ENCODE measurements at regions not wholly inside any gene's neighbourhood (a gene's known extent, or its start where the extent isn't known, plus 50 kb on each side); places are given as distances from the start of the nearest gene placed in this dataset.
"Not testable (repeated sequence)": the region's sequence is repeated elsewhere in the genome, so short reads cannot be mapped to it uniquely, and the experiment has no call there.

DNA sequence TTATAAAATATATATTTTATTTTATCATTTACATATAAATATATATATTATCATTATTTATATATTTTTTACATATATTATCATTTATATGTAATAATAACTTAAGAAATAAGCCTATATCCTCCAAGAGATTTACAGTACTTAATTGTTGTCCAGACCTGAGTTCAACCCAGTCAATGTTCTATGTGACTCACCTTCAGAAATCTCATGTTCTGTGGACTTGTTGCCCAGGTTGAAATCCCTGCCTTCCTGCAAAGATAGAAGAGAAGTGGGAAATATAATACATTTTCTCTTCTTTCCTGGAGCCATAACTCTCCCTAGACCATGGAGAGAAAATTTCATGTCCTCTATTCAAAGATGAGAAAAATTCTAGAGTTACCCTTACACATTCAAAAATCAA lies 247.3 kb downstream of the PARM1 start:
- DNase-seq = no peak

GRCh38 chr4:75179510-75179909 lies 246.6 kb downstream of the PARM1 start:
- no peak for DNase-seq

DNA sequence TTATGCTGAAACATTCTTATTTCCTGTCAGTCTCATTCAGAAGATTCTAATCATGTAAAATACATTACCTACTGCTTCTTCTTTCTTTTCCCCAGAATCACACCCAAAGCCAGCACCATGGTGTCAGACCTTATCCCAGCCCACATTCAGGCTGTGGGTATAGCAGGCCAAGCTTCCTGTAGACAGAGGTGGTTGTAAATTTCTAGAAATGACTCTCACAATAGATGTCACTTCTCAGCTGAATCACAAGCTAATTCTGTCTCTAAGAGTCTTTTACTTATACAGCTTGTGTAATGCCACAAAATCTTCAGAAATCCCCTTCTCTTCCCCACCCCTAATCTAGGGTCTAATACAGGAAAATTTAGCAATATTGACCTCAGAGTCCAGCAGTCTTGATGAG lies 239.6 kb downstream of the PARM1 start:
- DNase-seq = no peak

GRCh38 chr4:75169427-75169826 lies 236.5 kb downstream of the PARM1 start:
- no peak for DNase-seq

DNA sequence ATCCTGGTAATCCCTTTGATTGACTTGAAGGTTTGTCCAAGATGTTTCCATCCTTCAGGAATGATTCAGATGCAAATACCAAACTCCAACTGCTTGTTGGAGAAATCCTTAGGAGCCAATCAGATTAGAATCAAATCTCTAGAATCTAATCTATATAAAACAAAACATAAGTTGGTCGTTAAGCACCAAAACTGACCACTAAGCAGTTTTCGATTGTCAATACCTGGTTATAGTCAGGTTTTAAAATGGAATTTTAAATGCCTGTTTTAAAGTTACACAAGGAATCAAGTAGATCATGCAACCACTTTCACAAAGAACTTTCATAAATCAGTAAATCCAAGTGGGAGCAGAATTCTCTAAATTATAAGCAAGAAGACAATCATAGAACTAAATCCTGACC lies 236.1 kb downstream of the PARM1 start:
- no peak for DNase-seq

DNA sequence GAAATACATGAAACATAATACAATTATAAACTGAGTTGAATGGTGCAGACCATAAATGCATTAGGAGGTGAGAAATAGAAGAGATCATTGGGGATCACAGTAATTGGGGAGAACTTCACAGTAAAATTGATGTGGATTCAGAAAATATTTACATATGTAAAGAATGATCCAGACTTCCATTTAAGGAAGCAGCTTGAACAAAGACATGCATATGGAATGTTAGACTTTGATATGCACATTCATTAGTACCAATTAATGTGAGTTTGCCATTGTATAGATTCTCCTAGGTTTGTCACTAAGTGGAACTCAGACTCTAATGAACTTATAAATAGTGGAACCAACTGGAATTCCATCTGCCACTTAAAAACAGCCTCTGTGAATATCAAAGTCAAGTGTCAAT lies 235.6 kb downstream of the PARM1 start:
- DNase-seq = no peak

DNA sequence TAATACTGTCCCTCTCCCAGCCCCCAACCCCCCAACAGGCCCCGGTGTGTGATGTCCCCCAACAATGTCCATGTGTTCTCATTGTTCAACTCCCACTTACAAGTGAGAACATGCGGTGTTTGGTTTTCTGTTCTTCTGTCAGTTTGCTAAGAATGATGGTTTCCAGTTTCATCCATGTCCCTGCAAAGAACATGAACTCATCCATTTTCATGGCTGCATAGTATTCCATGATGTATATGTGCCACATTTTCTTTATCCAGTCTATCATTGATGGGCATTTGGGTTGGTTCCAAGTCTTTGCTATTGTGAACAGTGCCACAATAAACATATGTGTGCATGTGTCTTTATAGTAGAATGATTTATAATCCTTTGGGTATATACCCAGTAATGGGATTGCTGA lies 232.2 kb downstream of the PARM1 start:
- not testable (repeated sequence) for DNase-seq

- peak; percentile 30 to 59 for DNase-seq
Measured at GRCh38 chr4:75158451-75158850, 225.5 kb downstream of the PARM1 start.

GRCh38 chr4:75154994-75155393 lies 222.1 kb downstream of the PARM1 start:
- DNase-seq = no peak

DNA sequence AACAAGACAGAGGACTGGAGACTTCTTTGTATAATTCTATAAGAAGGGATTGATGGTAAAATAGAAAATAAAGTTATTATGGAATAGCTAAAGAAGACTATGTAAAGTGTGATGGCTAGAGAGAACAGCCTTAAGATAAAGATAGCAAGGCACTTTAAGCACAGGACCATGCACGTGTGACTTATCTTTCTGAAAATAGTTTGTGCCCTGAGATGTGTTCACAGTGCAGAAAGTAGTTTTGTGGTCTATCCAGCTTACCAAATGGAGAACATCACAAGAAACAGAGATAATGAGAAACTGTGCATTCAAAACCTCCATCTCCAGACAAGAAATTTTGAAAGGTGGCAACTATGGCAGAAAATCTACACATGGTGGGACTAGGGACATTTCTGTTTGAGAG lies 213.3 kb downstream of the PARM1 start:
- DNase-seq = no peak

DNA sequence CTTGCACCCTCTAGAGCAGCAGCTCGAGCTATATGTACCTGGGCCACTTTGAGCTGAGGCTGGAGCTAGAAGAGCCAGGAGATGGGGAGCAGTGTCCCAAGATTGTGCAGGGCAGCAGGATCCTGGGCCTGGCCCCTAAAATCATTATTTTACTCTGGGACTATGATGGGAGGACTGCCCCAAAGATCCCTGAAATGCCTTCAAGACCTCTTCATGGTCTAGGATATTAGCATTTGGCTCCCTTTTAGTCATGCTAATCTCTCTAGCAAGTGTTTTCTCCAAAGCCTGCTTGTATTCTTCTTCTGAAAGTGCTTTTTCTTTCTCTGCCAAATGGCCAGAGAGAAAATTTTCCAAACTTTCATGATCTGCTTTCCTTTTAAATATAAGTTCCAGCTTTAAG lies 211.6 kb downstream of the PARM1 start:
- DNase-seq = no peak

- DNase-seq = no peak
Measured at GRCh38 chr4:75142850-75143249, 209.9 kb downstream of the PARM1 start.

DNA sequence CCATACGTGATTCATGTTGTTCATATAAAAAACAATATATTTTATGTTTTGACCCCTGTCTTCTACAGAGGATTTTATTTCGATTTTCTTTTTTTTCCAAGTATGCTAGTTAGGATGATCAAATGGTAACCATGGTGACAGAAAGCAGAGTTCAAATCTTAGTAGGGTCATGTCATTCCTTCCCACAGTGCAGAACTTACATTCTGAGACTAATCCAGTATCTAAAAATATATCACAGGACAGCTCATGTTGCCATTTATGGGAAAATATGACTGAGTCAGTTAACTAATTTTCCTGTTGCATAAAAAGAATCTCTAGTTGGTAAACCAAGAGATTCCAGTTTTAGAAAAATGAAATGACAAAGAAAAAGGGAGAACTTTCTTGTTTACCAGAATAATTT lies 209.5 kb downstream of the PARM1 start:
- DNase-seq = no peak

DNA sequence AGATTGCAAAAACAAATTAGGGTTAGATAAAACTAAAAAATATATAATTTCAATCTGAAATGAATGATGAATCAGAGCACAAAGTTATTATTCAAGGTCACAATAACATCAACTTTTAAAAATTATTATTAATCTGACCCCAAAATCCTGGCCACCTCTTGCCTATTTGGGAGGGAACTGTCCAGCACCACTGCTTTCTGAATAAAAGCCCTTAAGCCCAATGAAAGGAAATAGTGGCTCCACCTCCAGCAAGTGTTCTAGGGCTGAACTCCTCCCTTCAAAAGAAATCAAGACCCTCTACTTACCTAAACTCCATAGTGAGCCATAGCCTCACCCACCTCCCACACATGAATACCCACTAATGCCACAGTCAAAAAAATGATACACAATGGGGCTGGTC lies 208.2 kb downstream of the PARM1 start:
- DNase-seq = no peak

- DNase-seq = no peak
Measured at GRCh38 chr4:75137302-75137701, 204.4 kb downstream of the PARM1 start.

GRCh38 chr4:75135068-75135825 lies 202.3 kb downstream of the PARM1 start:
- DNase-seq = no peak

DNA sequence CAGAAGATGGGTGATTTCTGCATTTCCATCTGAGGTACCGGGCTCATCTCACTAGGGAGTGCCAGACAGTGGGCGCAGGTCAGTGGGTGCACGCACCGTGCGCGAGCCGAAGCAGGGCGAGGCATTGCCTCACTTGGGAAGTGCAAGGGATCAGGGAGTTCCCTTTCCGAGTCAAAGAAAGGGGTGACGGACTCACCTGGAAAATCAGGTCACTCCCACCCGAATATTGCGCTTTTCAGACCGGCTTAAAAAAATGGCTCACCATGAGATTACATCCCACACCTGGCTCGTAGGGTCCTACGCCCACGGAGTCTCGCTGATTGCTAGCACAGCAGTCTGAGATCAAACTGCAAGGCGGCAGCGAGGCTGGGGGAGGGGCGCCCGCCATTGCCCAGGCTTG lies 194.0 kb downstream of the PARM1 start:
- DNase-seq = not testable (repeated sequence)

DNA sequence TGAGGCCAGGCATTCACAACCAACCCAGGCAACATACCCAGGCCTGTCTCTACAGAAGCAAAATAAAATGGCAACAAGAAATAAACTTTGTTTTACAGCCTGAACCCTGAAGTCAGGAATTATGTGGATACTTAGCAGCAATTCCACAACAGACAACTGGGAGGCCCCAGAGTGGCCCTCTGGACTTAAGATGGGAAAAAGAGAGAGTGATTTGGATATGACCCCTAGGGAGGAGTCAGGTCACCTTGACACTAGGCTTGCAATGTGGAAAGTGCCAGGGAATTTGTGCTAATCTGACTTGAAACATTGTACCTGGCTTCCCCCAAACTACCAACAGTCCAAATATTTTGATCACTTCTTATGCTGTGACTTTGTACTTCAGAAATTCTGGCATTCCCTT lies 193.1 kb downstream of the PARM1 start:
- no peak for DNase-seq

- DNase-seq = no peak
Measured at GRCh38 chr4:75122424-75123014, 189.6 kb downstream of the PARM1 start.

DNA sequence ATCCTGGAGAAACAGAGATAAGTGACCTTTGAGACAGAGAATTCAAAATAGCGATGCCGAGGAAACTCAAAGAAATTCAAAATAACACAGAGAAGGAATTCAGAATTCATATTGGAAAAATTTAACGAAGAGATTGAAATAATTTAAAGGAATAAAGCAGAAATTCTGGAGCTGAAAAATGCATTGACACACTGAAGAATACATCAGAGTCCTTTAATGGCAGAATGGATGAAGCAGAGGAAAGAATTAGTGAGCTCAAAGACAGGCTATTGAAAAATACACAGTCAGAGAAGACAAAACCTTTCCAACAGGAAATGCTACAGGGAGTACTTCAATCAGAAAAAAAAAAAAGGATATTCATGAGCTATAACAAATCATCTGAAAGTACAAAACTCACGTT lies 185.8 kb downstream of the PARM1 start:
- DNase-seq = no peak

DNA sequence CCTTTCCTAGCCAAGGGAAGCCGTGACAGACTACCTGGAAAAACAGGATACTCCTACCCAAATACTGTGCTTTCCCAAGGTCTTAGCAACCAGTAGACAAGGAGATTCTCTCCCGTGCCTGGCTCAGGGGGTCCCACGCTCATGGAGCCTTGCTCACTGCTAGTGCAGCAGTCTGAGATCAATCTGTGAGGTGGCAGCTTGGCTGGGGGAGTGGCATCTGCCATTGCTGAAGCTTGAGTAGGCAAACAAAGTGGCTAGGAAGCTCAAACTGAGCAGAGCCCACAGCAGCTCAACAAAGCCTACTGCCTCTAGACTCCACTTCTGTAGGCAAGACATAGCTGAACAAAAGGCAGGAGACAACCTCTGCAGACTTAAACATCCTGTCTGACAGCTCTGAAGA lies 177.1 kb downstream of the PARM1 start:
- DNase-seq = no peak

- DNase-seq = peak in 1 of 2 experiments; percentile 21
Measured at GRCh38 chr4:75107755-75108612, 175.1 kb downstream of the PARM1 start.

- no peak for DNase-seq
Measured at GRCh38 chr4:75102787-75103085, 169.8 kb downstream of the PARM1 start.
